Breast epithelium (tissue), 4 donors: ENCODE measurements at regions not wholly inside any gene's neighbourhood (a gene's known extent, or its start where the extent isn't known, plus 50 kb on each side); places are given as distances from the start of the nearest gene placed in this dataset.

Experiments
- DNase-seq, 2 donors: peaks; one replicate each; pipeline ENCODE4 v3.0.0-alpha.2; 2019; ENCODE audit warnings: low spot score in 2 of 2
- H3K27ac ChIP-seq, 2 donors: fragments of 200-600 bp; sonication (generic) in 1 of 2; one replicate each; pipeline ENCODE4 v1.5.1; 2016 to 2019; ENCODE audit warnings: mild to moderate bottlenecking in 1 of 2
- H3K27me3 ChIP-seq, 2 donors: fragments of 200-600 bp; sonication (generic) in 1 of 2; one replicate each; pipeline versions ENCODE4 v1.5.1 to v1.6.0; 2017 to 2019; ENCODE audit warnings: control low read depth in 1 of 2, mild to moderate bottlenecking in 1 of 2
- H3K36me3 ChIP-seq: fragments of 200-600 bp; one replicate; pipeline ENCODE4 v1.5.1; 2019
- H3K4me1 ChIP-seq, 2 donors: fragments of 200-600 bp; sonication (generic); one replicate each; pipeline ENCODE4 v1.5.1; 2016 to 2019; ENCODE audit warnings: control low read depth in 1 of 2
- H3K4me3 ChIP-seq, 3 donors: fragments of 200-600 bp; sonication (generic); 1 replicate in 2 of 3; 2 replicates in 1 of 3; pipeline ENCODE4 v1.5.1; 2016 to 2019; ENCODE audit warnings: mild to moderate bottlenecking in 3 of 3, moderate library complexity in 2 of 3
- H3K9me3 ChIP-seq, 2 donors: fragments of 200-600 bp; sonication (generic) in 1 of 2; one replicate each; pipeline ENCODE4 v1.5.1; 2016 to 2019; ENCODE audit warnings: control low read depth in 1 of 2
- POLR2A ChIP-seq: fragments of 450-650 bp; IDR thresholded peaks from one replicate; pipeline ENCODE4 v1.6.1; 2016; ENCODE audit warnings: antibody characterized with exemption, mild to moderate bottlenecking, moderate library complexity
- POLR2AphosphoS5 ChIP-seq, 3 donors: sonication (generic); formaldehyde crosslinking; IDR thresholded peaks; one replicate each; pipeline ENCODE4 v1.6.1; 2017; ENCODE audit warnings: antibody characterized with exemption in 3 of 3
- intact Hi-C: fragments of 100-400 bp; cut with DNase I; formaldehyde crosslinking; loops from one replicate; pipeline ENCODE4 v1.15.1; 2023; ENCODE audit warnings: low total_unique reads
- TF ChIP-seq, protein P1 (sequence below), 3 donors: fragments of 450-650 bp; IDR thresholded peaks; one replicate each; pipeline ENCODE4 v1.5.1; 2016 to 2017; ENCODE audit warnings: antibody characterized with exemption in 3 of 3, mild to moderate bottlenecking in 3 of 3, moderate library complexity in 3 of 3

DNA sequence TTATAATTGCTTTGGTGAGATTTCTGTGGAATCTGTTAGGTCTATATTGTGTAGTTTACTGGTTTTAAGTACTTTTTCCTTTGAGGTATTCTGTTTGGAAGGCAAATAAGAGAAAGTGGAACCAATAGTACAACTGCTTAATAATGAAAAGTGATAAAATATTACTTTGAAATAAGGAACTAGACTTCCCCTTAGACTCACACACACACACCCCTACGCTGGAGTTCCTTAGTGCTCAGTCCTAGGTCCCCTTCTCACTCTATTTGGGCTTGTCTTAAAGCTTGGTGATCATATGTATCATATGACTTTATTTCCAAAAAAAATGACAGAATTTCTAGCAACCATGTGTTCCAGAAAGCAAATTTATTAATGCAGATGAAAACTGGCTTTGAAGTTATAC is 494.0 kb upstream of the TGFBR2 start:
- Histone ChIP-seq H3K4me1 (no peaks in the 10 kb centered on the region), H3K27me3 (no peaks in the 10 kb centered on the region), H3K27ac (no peak overlapping the region), H3K36me3 (no peaks in the 10 kb centered on the region), H3K9me3 (no peaks in the 10 kb centered on the region), H3K4me3 (no peak overlapping the region)
- TF ChIP-seq, protein P1, sequence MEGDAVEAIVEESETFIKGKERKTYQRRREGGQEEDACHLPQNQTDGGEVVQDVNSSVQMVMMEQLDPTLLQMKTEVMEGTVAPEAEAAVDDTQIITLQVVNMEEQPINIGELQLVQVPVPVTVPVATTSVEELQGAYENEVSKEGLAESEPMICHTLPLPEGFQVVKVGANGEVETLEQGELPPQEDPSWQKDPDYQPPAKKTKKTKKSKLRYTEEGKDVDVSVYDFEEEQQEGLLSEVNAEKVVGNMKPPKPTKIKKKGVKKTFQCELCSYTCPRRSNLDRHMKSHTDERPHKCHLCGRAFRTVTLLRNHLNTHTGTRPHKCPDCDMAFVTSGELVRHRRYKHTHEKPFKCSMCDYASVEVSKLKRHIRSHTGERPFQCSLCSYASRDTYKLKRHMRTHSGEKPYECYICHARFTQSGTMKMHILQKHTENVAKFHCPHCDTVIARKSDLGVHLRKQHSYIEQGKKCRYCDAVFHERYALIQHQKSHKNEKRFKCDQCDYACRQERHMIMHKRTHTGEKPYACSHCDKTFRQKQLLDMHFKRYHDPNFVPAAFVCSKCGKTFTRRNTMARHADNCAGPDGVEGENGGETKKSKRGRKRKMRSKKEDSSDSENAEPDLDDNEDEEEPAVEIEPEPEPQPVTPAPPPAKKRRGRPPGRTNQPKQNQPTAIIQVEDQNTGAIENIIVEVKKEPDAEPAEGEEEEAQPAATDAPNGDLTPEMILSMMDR (IDR thresholded peaks at IDR 0.05) = no peak
- TF ChIP-seq POLR2A (no peak), POLR2AphosphoS5 (IDR thresholded peaks at IDR 0.05) (no peak)
- intact Hi-C loops = no loop called here
- no peak for DNase-seq

DNA sequence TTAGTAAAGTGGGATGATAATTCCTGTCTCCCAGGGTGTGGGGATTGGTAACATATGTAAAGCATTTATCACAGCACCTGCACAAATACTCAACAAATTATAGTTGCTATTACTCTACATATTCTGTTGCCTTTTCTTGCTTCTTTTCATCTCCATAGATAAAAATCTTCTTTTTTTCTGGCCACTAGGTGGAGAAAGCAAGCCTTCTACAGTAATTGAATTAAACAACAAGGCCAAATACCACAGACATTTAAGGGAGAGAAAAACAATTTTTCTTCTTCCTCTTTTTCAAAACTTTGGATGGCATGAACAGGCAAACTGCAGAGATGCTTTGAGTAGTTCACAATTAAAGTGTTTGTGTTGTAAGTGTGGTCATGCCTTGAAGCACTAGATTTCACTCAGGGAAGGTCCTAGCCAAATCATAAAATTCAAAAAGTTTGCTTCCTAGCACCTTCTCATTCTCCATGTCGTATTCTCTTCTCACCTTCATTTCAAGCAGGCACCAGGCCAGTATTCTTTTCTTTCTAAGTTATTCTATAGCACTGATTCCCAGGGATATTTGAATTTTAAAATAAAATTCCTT is 493.4 kb upstream of the TGFBR2 start:
- no peak overlapping the region for H3K4me3 ChIP-seq
- no peak for DNase-seq
- H3K27ac ChIP-seq = no peak overlapping the region
- no peaks in the 10 kb centered on the region for H3K27me3 ChIP-seq
- no peaks in the 10 kb centered on the region for H3K4me1 ChIP-seq
- TF ChIP-seq, protein P1 (IDR thresholded peaks at IDR 0.05) = peak; percentile 65 to 79 (median 72)
- no peak for TF ChIP-seq POLR2AphosphoS5 (IDR thresholded peaks at IDR 0.05)
- H3K9me3 ChIP-seq = no peaks in the 10 kb centered on the region
- H3K36me3 ChIP-seq = no peaks in the 10 kb centered on the region
- intact Hi-C loops = no loop called here

DNA sequence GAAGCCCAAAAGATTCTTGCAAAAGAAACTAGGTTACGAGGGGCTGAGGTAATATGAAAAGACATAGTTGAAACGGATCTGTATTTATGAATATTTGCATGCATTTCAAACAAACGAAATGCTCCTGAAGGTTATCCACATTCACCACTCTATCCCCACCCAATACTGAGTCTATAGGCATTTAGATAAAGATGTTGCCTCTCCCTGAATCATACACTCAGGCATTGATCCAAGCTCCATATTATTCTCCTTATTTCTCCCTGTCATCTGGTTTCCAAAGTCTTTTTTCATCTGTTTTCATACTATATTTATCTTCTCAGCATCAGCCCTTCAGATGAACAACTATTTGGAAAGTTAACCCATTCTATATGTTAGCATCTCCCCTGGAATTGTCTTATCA is 492.5 kb upstream of the TGFBR2 start:
- no peaks in the 10 kb centered on the region for H3K9me3 ChIP-seq
- intact Hi-C loops = no loop called here

DNA sequence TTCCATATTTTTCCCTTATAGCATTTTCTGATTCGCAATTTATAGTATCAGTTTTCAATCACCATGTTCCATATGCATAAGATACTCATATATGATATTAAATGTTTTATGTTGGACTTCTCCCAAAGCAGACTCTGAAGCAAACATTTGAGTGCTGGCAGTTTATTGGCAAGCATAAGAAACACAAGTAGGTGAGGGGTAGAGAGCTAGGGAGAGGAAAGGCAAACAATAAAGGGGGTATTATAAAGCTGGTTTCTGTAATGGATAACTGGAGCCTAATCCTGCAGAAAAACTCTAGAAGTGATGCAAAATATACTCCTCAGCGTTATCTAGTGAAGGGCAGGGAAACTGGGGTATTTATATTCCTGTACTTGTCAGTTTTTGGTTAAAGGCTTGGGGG is 491.5 kb upstream of the TGFBR2 start:
- Histone ChIP-seq H3K36me3 (no peaks in the 10 kb centered on the region), H3K27ac (no peak overlapping the region), H3K9me3 (no peaks in the 10 kb centered on the region), H3K4me1 (no peaks in the 10 kb centered on the region), H3K4me3 (no peak overlapping the region), H3K27me3 (no peaks in the 10 kb centered on the region)
- intact Hi-C loops = no loop called here
- no peak for DNase-seq
- TF ChIP-seq, protein P1 (IDR thresholded peaks at IDR 0.05) = no peak
- TF ChIP-seq POLR2AphosphoS5 (IDR thresholded peaks at IDR 0.05) (no peak), POLR2A (no peak)

More for the DNA sequence above, 492.5 kb upstream of the TGFBR2 start:
- Histone ChIP-seq H3K4me3 (no peak overlapping the region), H3K36me3 (no peaks in the 10 kb centered on the region), H3K27ac (no peak overlapping the region), H3K4me1 (no peaks in the 10 kb centered on the region), H3K27me3 (no peaks in the 10 kb centered on the region)
- TF ChIP-seq POLR2A (no peak), POLR2AphosphoS5 (IDR thresholded peaks at IDR 0.05) (no peak)
- TF ChIP-seq, protein P1 (IDR thresholded peaks at IDR 0.05) = no peak
- no peak for DNase-seq

DNA sequence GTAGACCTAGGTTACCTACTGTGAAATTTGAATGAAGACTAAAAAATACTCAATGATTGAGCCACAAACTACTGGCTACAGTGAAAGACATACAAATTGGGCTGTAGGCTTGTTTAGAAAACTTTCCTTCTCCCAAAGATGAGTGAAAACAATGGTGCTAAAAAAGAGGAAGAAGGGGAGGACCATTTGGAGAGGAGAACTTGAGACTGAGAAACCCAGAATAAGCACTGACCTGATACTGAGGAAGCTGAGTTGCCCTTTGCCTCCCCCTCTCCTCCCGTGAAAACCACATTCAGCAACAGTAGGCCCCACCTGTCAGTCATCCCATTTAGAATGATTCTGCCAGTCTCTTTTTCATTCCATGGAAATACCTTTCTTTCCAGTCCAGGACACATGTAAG is 484.0 kb upstream of the TGFBR2 start:
- no peaks in the 10 kb centered on the region for H3K4me1 ChIP-seq
- H3K36me3 ChIP-seq = no peaks in the 10 kb centered on the region
- TF ChIP-seq POLR2AphosphoS5 (IDR thresholded peaks at IDR 0.05) (no peak), POLR2A (no peak)
- TF ChIP-seq, protein P1 (IDR thresholded peaks at IDR 0.05) = no peak

More for the DNA sequence above, 484.0 kb upstream of the TGFBR2 start:
- intact Hi-C loops = no loop called here
- no peak for DNase-seq
- Histone ChIP-seq H3K27ac (no peak overlapping the region), H3K4me3 (no peak overlapping the region), H3K9me3 (no peaks in the 10 kb centered on the region), H3K27me3 (no peaks in the 10 kb centered on the region)
